Erythroblast (primary cell): ENCODE measurements at regions not wholly inside any gene's neighbourhood (a gene's known extent, or its start where the extent isn't known, plus 50 kb on each side); places are given as distances from the start of the nearest gene placed in this dataset.

Experiments used
- GATA1 ChIP-seq: IDR thresholded peaks from 2 replicates; pipeline ENCODE4 v1.6.1; 2011; ENCODE audit warnings: low read depth, mild to moderate bottlenecking, control low read depth, low read length, moderate library complexity
- POLR2A ChIP-seq: IDR thresholded peaks from 2 replicates; pipeline ENCODE4 v1.6.1; 2011; ENCODE audit warnings: mild to moderate bottlenecking, low read length

DNA sequence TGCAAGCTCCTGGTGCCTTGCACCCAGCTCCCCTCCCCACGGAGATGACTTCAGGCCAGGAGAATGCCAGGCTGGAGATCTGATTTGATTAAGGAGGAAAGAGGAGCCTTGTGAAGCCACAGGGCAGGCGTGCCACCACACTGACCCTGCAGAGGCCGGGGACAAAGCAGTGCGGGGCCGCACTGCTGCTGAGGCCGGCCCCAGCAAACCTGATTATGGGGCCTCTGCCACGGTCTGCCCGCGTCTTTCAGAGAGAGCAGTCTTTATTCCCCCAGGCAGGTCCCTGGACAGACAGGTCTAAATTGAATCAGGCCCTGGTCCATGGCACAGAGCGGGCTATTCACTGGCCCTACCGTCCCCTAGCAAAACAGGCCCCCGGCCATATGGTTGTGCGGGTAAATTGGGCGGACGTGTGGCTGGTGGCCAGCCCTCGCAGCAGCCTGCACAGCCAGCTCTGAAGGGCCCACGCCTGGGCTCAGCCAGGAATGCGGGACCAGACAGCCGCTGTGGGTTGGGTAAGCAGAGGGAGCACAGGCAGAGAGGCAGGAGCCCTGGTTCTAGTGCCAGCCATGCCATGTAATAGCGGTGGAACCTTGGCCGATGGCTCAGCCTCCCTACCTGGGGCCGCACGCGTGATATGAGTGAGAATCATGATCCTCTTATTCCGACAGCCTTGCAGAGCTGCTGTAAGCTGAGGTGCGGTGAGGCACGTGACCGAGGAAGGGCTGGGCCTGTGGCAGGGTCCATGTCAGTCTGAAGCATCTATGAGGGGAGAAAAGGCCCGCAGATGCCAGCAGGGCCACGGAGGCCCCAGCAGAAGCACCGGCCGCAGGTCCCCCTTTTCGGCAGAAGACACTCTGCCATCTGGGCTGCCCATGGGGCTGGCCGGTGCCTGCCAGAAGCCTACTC, 97.3 kb upstream of the MYCN start:
- TF ChIP-seq POLR2A (no peak), GATA1 (no peak)
